ENCODE measurements at regions not wholly inside any gene's neighbourhood (a gene's known extent, or its start where the extent isn't known, plus 50 kb on each side); places are given as distances from the start of the nearest gene placed in this dataset.

DNA sequence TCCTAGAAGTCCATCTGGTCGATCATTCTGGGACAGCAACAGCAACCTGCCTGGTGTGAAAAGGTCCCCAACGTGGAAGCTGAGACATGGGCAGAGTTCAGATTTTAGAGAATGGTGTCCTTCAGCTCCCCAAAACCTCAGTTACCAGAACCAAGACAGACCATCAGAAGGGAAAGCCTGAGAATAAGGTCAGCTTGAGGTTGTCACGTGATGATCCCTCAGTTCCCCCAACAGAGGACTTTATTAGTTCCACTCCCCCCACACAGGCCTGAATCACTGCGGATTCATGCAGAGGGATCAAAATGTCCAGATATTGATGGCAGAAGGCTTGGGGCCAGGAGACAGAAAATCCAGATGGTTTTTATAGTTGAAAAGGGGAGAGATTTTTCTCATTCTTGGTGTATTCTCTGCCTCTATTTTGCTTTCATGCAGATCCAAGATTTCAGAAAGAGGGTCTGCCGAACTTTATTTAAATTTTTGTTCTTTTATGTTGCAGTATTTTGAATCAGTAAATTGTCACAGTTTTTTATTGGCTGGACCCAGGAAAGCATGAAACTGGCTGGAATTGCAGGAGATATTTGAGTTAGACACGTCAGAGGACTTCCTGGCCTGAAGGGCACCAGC is 139.0 kb upstream of the NTM start:
- Mint-ChIP-seq H3K4me3 (no peak overlapping the region), H3K4me1 (peaks cover 10% of the 10 kb centered on the region), H3K27me3 (ENCODE audit: low read depth) (peaks cover 26% of the 10 kb centered on the region), H3K27ac (peak overlapping the region in 2 of 3 experiments; percentile 9 to 32), H3K36me3 (ENCODE audit: low read depth) (no peaks in the 10 kb centered on the region), H3K9me3 (peaks cover 3% of the 10 kb centered on the region)
- TF ChIP-seq, protein P1, sequence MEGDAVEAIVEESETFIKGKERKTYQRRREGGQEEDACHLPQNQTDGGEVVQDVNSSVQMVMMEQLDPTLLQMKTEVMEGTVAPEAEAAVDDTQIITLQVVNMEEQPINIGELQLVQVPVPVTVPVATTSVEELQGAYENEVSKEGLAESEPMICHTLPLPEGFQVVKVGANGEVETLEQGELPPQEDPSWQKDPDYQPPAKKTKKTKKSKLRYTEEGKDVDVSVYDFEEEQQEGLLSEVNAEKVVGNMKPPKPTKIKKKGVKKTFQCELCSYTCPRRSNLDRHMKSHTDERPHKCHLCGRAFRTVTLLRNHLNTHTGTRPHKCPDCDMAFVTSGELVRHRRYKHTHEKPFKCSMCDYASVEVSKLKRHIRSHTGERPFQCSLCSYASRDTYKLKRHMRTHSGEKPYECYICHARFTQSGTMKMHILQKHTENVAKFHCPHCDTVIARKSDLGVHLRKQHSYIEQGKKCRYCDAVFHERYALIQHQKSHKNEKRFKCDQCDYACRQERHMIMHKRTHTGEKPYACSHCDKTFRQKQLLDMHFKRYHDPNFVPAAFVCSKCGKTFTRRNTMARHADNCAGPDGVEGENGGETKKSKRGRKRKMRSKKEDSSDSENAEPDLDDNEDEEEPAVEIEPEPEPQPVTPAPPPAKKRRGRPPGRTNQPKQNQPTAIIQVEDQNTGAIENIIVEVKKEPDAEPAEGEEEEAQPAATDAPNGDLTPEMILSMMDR (IDR thresholded peaks at IDR 0.05; ENCODE audit: unreplicated experiment in 3 of 3), result no peak

DNA sequence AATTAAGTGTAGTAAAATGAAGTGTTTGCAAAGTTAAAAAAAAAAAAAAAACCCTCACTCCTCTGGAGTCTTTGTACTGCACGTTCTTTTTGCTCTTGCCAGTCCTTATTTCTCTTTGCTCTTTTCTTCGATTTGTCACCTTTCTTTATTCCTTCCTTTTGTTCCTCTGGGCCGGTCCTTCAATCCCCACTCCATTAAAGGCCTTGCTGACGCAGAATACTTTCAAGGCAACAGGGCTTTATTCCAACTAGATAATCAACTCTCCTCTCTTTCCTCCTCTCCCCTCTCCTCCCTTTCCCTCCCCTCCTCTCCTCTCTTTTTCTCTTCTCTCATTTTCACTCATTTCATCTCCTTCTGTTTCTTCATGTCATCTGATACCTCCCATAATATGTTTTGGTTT is 138.2 kb upstream of the NTM start:
- peaks cover 28% of the 10 kb centered on the region for H3K27me3 Mint-ChIP-seq (ENCODE audit: low read depth)
- H3K36me3 Mint-ChIP-seq (ENCODE audit: low read depth), result no peaks in the 10 kb centered on the region
- TF ChIP-seq, protein P1 (IDR thresholded peaks at IDR 0.05; ENCODE audit: unreplicated experiment in 3 of 3), result no peak
- H3K4me3 Mint-ChIP-seq, result no peak overlapping the region
- H3K27ac Mint-ChIP-seq, result peak overlapping the region in 1 of 3 experiments; percentile 32
- H3K4me1 Mint-ChIP-seq, result peaks cover 10% of the 10 kb centered on the region
- H3K9me3 Mint-ChIP-seq, result no peaks in the 10 kb centered on the region

DNA sequence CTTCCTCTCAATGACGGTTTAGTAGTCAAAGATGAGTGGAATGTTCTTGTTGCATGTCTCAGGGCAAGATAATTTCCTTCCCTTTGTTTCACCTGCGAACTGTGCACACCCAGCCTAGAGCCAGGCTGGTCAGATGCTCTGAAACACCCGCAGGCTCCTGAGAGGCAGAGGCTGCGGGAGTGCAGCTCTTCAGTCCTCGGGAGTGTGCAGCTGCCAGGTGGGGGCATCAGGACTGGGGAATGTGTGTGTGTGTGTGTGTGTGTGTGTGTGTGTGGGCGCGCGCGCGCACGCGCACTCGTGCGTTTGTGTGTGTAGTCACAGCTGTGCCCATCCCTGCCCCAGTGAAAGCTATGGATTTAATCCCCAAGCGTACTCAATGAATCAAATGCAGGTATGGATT is 136.2 kb upstream of the NTM start:
- Mint-ChIP-seq H3K27me3 (ENCODE audit: low read depth) (peaks cover 37% of the 10 kb centered on the region), H3K36me3 (ENCODE audit: low read depth) (no peaks in the 10 kb centered on the region), H3K4me1 (peaks cover 10% of the 10 kb centered on the region), H3K4me3 (no peak overlapping the region), H3K27ac (no peak overlapping the region), H3K9me3 (no peaks in the 10 kb centered on the region)
- TF ChIP-seq, protein P1 (IDR thresholded peaks at IDR 0.05; ENCODE audit: unreplicated experiment in 3 of 3), result no peak

DNA sequence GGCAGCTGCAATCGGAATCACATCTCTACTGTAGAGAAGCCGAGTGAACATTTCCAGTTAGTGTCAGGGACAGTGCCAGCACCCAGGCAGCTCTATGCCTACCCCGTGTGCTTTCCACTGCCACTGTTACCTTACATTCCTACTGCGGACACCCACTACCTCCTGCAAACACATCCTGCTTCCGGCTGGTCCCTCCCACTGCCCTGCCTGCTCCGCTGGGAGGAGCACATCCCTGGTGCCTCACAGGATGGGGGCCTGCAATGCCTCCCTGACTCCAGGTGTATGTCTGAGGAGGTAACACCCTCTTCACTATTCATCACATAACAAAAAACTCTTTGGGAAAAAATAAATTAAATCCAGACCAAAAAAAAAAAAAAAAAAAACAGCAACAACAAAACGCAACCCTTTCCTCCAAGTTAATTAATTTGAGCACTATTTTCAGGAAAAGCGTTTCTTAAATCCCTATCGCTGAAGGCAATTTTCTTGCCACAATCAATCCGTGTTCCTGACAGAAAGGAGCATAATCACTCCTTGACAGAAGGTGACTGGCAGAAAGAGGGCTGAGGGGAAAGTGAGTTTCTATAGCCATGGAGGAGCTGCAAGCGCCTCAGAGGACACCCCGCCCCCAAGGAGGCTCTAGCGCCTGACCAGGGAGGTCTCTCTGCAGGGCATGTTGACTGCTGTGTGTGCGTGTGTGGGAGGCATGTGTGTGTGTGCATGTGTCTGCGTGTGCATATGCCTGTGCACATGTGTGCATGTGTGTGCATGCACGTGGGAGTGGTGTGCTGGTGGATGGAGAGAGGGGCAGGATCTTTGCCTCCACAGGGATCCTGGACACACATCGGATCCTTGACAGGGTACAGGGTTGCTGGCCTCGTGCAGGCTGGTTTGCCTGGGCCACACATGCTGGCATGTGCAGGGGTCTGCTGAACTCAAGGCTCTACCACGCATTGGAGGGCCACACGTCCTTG is 134.8 kb upstream of the NTM start:
- Mint-ChIP-seq H3K36me3 (ENCODE audit: low read depth) (no peaks in the 10 kb centered on the region), H3K27me3 (ENCODE audit: low read depth) (peaks cover 41% of the 10 kb centered on the region), H3K4me3 (peak overlapping the region in 1 of 3 experiments; percentile 33), H3K9me3 (no peaks in the 10 kb centered on the region), H3K4me1 (peaks cover 15% of the 10 kb centered on the region), H3K27ac (no peak overlapping the region)
- TF ChIP-seq, protein P1 (IDR thresholded peaks at IDR 0.05; ENCODE audit: unreplicated experiment in 3 of 3), result no peak

DNA sequence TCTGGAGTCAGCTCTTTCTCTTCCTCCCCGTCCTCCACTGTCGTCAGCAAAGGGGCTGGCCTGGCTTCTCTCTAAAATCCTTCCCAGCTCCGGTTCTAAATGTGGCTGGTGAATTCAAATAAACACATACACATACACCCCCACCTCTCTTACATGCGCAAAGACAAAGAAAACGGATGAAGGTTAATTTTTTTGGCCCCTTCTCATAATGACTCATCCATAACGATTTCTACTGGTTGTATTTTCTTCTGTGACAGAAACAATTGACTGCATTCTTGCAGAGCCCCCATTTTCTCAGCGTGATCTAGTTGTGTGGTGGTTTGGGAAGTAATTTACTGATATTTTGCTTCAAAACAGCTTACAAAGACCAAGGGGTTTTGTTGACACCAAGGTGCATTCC is 130.0 kb upstream of the NTM start:
- H3K4me3 Mint-ChIP-seq, result no peak overlapping the region
- peaks cover 23% of the 10 kb centered on the region for H3K27me3 Mint-ChIP-seq (ENCODE audit: low read depth)
- TF ChIP-seq, protein P1 (IDR thresholded peaks at IDR 0.05; ENCODE audit: unreplicated experiment in 3 of 3), result no peak
- H3K9me3 Mint-ChIP-seq, result peaks cover 3% of the 10 kb centered on the region
- no peaks in the 10 kb centered on the region for H3K36me3 Mint-ChIP-seq (ENCODE audit: low read depth)
- H3K4me1 Mint-ChIP-seq, result peaks cover 41% of the 10 kb centered on the region
- peak overlapping the region in 1 of 3 experiments; percentile 32 for H3K27ac Mint-ChIP-seq
